ENCODE measurements at regions not wholly inside any gene's neighbourhood (a gene's known extent, or its start where the extent isn't known, plus 50 kb on each side); places are given as distances from the start of the nearest gene placed in this dataset.

GRCh38 chr1:88070956-88071355 lies 613.1 kb upstream of the PKN2 start:
- TF ChIP-seq, protein P1, sequence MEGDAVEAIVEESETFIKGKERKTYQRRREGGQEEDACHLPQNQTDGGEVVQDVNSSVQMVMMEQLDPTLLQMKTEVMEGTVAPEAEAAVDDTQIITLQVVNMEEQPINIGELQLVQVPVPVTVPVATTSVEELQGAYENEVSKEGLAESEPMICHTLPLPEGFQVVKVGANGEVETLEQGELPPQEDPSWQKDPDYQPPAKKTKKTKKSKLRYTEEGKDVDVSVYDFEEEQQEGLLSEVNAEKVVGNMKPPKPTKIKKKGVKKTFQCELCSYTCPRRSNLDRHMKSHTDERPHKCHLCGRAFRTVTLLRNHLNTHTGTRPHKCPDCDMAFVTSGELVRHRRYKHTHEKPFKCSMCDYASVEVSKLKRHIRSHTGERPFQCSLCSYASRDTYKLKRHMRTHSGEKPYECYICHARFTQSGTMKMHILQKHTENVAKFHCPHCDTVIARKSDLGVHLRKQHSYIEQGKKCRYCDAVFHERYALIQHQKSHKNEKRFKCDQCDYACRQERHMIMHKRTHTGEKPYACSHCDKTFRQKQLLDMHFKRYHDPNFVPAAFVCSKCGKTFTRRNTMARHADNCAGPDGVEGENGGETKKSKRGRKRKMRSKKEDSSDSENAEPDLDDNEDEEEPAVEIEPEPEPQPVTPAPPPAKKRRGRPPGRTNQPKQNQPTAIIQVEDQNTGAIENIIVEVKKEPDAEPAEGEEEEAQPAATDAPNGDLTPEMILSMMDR (conservative IDR thresholded peaks at IDR 0.05; ENCODE audit: low read depth, low read length), result no peak
- H3K4me3 ChIP-seq (ENCODE audit: low read depth, low read length), result no peak overlapping the region
- no peak for DNase-seq (ENCODE audit: low read depth)

DNA sequence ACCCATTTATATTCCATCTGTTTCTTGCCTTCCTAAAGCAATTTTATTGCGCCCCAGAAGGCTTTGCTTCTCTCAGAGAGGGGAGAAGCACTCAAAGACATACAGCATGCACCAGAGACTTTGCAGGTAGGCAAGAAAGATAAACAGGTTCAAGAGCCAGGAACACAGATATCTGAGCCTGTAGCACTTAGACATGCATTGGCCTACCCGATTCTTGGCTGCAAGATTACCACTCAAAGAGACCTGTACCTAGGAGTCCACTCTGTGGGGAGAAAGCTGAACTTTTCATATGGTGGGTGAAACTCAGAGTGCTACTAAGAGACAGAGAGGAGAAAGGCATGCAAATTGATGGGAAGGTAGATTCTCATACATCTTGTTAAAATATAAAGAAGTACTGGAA lies 609.4 kb upstream of the PKN2 start:
- DNase-seq (ENCODE audit: low read depth), result no peak

GRCh38 chr1:88075813-88076212 lies 608.3 kb upstream of the PKN2 start:
- no peak overlapping the region for H3K4me3 ChIP-seq (ENCODE audit: low read depth, low read length)
- no peak for DNase-seq (ENCODE audit: low read depth)
- TF ChIP-seq, protein P1 (conservative IDR thresholded peaks at IDR 0.05; ENCODE audit: low read depth, low read length), result no peak

More for the DNA sequence above, 609.4 kb upstream of the PKN2 start:
- TF ChIP-seq, protein P1 (conservative IDR thresholded peaks at IDR 0.05; ENCODE audit: low read depth, low read length), result no peak
- no peak overlapping the region for H3K4me3 ChIP-seq (ENCODE audit: low read depth, low read length)

DNA sequence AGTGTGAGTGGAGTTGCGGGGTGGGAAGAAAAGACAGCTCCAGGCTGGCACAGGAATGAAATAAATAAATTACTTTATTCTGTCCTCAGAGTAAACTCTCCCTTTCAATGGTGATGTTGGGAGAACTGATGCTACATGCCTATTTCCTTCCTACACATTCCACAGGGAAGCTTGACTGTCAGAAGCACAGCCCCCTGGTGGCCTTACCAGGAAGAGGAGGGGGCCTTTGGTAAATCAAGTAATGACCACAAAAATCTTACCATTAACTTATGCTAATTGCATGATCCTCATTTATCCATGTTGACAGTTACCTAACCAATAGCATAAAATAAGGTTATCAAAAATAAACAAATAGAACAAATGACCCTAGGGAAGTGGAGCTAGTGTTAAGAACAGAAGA lies 605.0 kb upstream of the PKN2 start:
- TF ChIP-seq, protein P1 (conservative IDR thresholded peaks at IDR 0.05; ENCODE audit: low read depth, low read length), result peak; percentile 49
- no peak overlapping the region for H3K4me3 ChIP-seq (ENCODE audit: low read depth, low read length)
- DNase-seq (ENCODE audit: low read depth), result no peak

GRCh38 chr1:88080875-88081274 lies 603.2 kb upstream of the PKN2 start:
- TF ChIP-seq, protein P1 (conservative IDR thresholded peaks at IDR 0.05; ENCODE audit: low read depth, low read length), result no peak
- H3K4me3 ChIP-seq (ENCODE audit: low read depth, low read length), result no peak overlapping the region
- no peak for DNase-seq (ENCODE audit: low read depth)

GRCh38 chr1:88088481-88088880 lies 595.6 kb upstream of the PKN2 start:
- H3K4me3 ChIP-seq (ENCODE audit: low read depth, low read length), result no peak overlapping the region
- no peak for DNase-seq (ENCODE audit: low read depth)

GRCh38 chr1:88089961-88090360 lies 594.1 kb upstream of the PKN2 start:
- DNase-seq (ENCODE audit: low read depth), result no peak
- no peak overlapping the region for H3K4me3 ChIP-seq (ENCODE audit: low read depth, low read length)
- TF ChIP-seq, protein P1 (conservative IDR thresholded peaks at IDR 0.05; ENCODE audit: low read depth, low read length), result no peak

More at GRCh38 chr1:88088481-88088880, 595.6 kb upstream of the PKN2 start:
- TF ChIP-seq, protein P1 (conservative IDR thresholded peaks at IDR 0.05; ENCODE audit: low read depth, low read length), result no peak
